Thyroid gland (tissue), 4 donors: ENCODE measurements at regions not wholly inside any gene's neighbourhood (a gene's known extent, or its start where the extent isn't known, plus 50 kb on each side); places are given as distances from the start of the nearest gene placed in this dataset.

Experiments
- CTCF ChIP-seq, 6 experiments: fragments of 200-600 bp in 3 of 6; fragments of 450-650 bp in 3 of 6; sonication (generic) in 3 of 6; IDR thresholded peaks; one replicate each; pipeline ENCODE4 v1.5.1; 2016 to 2019; ENCODE audit warnings: antibody characterized with exemption in 6 of 6, mild to moderate bottlenecking in 2 of 6, inconsistent platforms in 1 of 6, moderate library complexity in 1 of 6
- POLR2A ChIP-seq, 2 donors: fragments of 450-650 bp; IDR thresholded peaks; one replicate each; pipeline ENCODE4 v1.6.1; 2017; ENCODE audit warnings: antibody characterized with exemption in 2 of 2, mild to moderate bottlenecking in 2 of 2, moderate library complexity in 1 of 2

- no peak for TF ChIP-seq CTCF (IDR thresholded peaks at IDR 0.05)
- no peak for TF ChIP-seq POLR2A (IDR thresholded peaks at IDR 0.05)
Observed at GRCh38 chr7:34275624-34276023, 370.3 kb downstream of the BMPER start.
